ENCODE measurements at regions not wholly inside any gene's neighbourhood (a gene's known extent, or its start where the extent isn't known, plus 50 kb on each side); places are given as distances from the start of the nearest gene placed in this dataset.

GRCh38 chr2:793236-793635 lies 116.0 kb upstream of the TMEM18 start:
- TF ChIP-seq CTCF (IDR thresholded peaks at IDR 0.05) (no peak), POLR2A (IDR thresholded peaks at IDR 0.05) (no peak)
